Amniotic epithelial cell (primary cell): ENCODE measurements at regions not wholly inside any gene's neighbourhood (a gene's known extent, or its start where the extent isn't known, plus 50 kb on each side); places are given as distances from the start of the nearest gene placed in this dataset.
"Not testable (repeated sequence)": the region's sequence is repeated elsewhere in the genome, so short reads cannot be mapped to it uniquely, and the experiment has no call there.

Experiments
- DNase-seq: peaks from one replicate; pipeline ENCODE4 v3.0.0-alpha.2; 2010; ENCODE audit warnings: low read depth

- DNase-seq: peak; percentile 77
Measured at GRCh38 chr5:144004751-144005150, 165.7 kb downstream of the YIPF5 start.

GRCh38 chr5:144009116-144009515 lies 161.3 kb downstream of the YIPF5 start:
- DNase-seq: no peak

GRCh38 chr5:144011388-144011787 lies 159.1 kb downstream of the YIPF5 start:
- DNase-seq: no peak

GRCh38 chr5:144013816-144014215 lies 156.6 kb downstream of the YIPF5 start:
- no peak for DNase-seq

- DNase-seq: peak; percentile 34
Measured at GRCh38 chr5:144015961-144016360, 154.5 kb downstream of the YIPF5 start.

GRCh38 chr5:144017119-144017518 lies 153.3 kb downstream of the YIPF5 start:
- DNase-seq: no peak

GRCh38 chr5:144017631-144018030 lies 152.8 kb downstream of the YIPF5 start:
- DNase-seq: no peak

- DNase-seq: no peak
Measured at GRCh38 chr5:144024090-144024489, 146.4 kb downstream of the YIPF5 start.

- DNase-seq: peak; percentile 69
Measured at GRCh38 chr5:144024545-144024944, 145.9 kb downstream of the YIPF5 start.

- no peak for DNase-seq
Measured at GRCh38 chr5:144026286-144026685, 144.2 kb downstream of the YIPF5 start.

GRCh38 chr5:144028058-144028457 lies 142.4 kb downstream of the YIPF5 start:
- DNase-seq: peak; percentile 96

- peak; percentile 91 for DNase-seq
Measured at GRCh38 chr5:144028636-144029035, 141.8 kb downstream of the YIPF5 start.

GRCh38 chr5:144030904-144031303 lies 139.6 kb downstream of the YIPF5 start:
- DNase-seq: no peak

GRCh38 chr5:144032375-144032774 lies 138.1 kb downstream of the YIPF5 start:
- no peak for DNase-seq

GRCh38 chr5:144033486-144033885 lies 137.0 kb downstream of the YIPF5 start:
- DNase-seq: peak; percentile 83

GRCh38 chr5:144035046-144035740 lies 135.3 kb downstream of the YIPF5 start:
- no peak for DNase-seq

- DNase-seq: no peak
Measured at GRCh38 chr5:144036476-144036875, 134.0 kb downstream of the YIPF5 start.

- DNase-seq: no peak
Measured at GRCh38 chr5:144040615-144041305, 129.7 kb downstream of the YIPF5 start.

GRCh38 chr5:144042156-144042555 lies 128.3 kb downstream of the YIPF5 start:
- no peak for DNase-seq

- DNase-seq: peak; percentile 29
Measured at GRCh38 chr5:144048259-144048856, 122.1 kb downstream of the YIPF5 start.

- not testable (repeated sequence) for DNase-seq
Measured at GRCh38 chr5:144055391-144055790, 115.1 kb downstream of the YIPF5 start.

GRCh38 chr5:144060091-144060490 lies 110.4 kb downstream of the YIPF5 start:
- not testable (repeated sequence) for DNase-seq

GRCh38 chr5:144060598-144060997 lies 109.9 kb downstream of the YIPF5 start:
- no peak for DNase-seq
